HG03095 (cell line): ENCODE measurements at regions not wholly inside any gene's neighbourhood (a gene's known extent, or its start where the extent isn't known, plus 50 kb on each side); places are given as distances from the start of the nearest gene placed in this dataset.
"Not testable (repeated sequence)": the region's sequence is repeated elsewhere in the genome, so short reads cannot be mapped to it uniquely, and the experiment has no call there.

Experiments
- ATAC-seq: cut with Tn5 transposase; IDR thresholded peaks from one replicate; pipeline ENCODE4 v1.9.1; 2021; ENCODE audit warnings: moderate library complexity; ENCODE audit not compliant: unreplicated experiment

- no peak for ATAC-seq
Observed at GRCh38 chr18:42447688-42448087, 492.7 kb downstream of the PIK3C3 start.

GRCh38 chr18:42458226-42458625, 503.2 kb downstream of the PIK3C3 start:
- ATAC-seq, result no peak

GRCh38 chr18:42459873-42460272, 504.8 kb downstream of the PIK3C3 start:
- ATAC-seq, result no peak

GRCh38 chr18:42471885-42472284, 516.9 kb downstream of the PIK3C3 start:
- no peak for ATAC-seq

- ATAC-seq, result no peak
Observed at GRCh38 chr18:42473611-42474010, 518.6 kb downstream of the PIK3C3 start.

- no peak for ATAC-seq
Observed at GRCh38 chr18:42474577-42474976, 519.5 kb downstream of the PIK3C3 start.

GRCh38 chr18:42475157-42475556, 520.1 kb downstream of the PIK3C3 start:
- no peak for ATAC-seq

- no peak for ATAC-seq
Observed at GRCh38 chr18:42477267-42477666, 522.2 kb downstream of the PIK3C3 start.

- no peak for ATAC-seq
Observed at GRCh38 chr18:42480441-42480840, 525.4 kb downstream of the PIK3C3 start.

GRCh38 chr18:42484648-42485047, 529.6 kb downstream of the PIK3C3 start:
- ATAC-seq, result no peak

- ATAC-seq, result no peak
Observed at GRCh38 chr18:42486271-42486670, 531.2 kb downstream of the PIK3C3 start.

GRCh38 chr18:42508683-42509296, 553.8 kb downstream of the PIK3C3 start:
- no peak for ATAC-seq

GRCh38 chr18:42509750-42510415, 554.8 kb downstream of the PIK3C3 start:
- ATAC-seq, result peak; percentile 62

GRCh38 chr18:42510540-42510939, 555.5 kb downstream of the PIK3C3 start:
- no peak for ATAC-seq

GRCh38 chr18:42513441-42513840, 558.4 kb downstream of the PIK3C3 start:
- ATAC-seq, result no peak

GRCh38 chr18:42514512-42514911, 559.5 kb downstream of the PIK3C3 start:
- ATAC-seq, result no peak

GRCh38 chr18:42517896-42518295, 562.9 kb downstream of the PIK3C3 start:
- ATAC-seq, result no peak

GRCh38 chr18:42518331-42518730, 563.3 kb downstream of the PIK3C3 start:
- ATAC-seq, result not testable (repeated sequence)

GRCh38 chr18:42520138-42520537, 565.1 kb downstream of the PIK3C3 start:
- no peak for ATAC-seq

- no peak for ATAC-seq
Observed at GRCh38 chr18:42525905-42526304, 570.9 kb downstream of the PIK3C3 start.

GRCh38 chr18:42527766-42528165, 572.7 kb downstream of the PIK3C3 start:
- no peak for ATAC-seq

GRCh38 chr18:42530276-42530675, 575.2 kb downstream of the PIK3C3 start:
- ATAC-seq, result no peak

- ATAC-seq, result no peak
Observed at GRCh38 chr18:42532119-42532518, 577.1 kb downstream of the PIK3C3 start.
